PC-3 (cell line): ENCODE measurements at regions not wholly inside any gene's neighbourhood (a gene's known extent, or its start where the extent isn't known, plus 50 kb on each side); places are given as distances from the start of the nearest gene placed in this dataset.

Experiments used
- CTCF ChIP-seq: fragments of 300-600 bp; sonication (generic); conservative IDR thresholded peaks from 2 replicates; pipeline ENCODE4 v1.5.1; 2017; ENCODE audit warnings: antibody characterized with exemption, low read depth, mild to moderate bottlenecking, low read length
- EZH2 ChIP-seq: fragments of 300-600 bp; sonication (generic); IDR thresholded peaks from one replicate; pipeline ENCODE4 v1.6.1; 2017; ENCODE audit warnings: antibody characterized with exemption, mild to moderate bottlenecking, low read length; ENCODE audit not compliant: unreplicated experiment

DNA sequence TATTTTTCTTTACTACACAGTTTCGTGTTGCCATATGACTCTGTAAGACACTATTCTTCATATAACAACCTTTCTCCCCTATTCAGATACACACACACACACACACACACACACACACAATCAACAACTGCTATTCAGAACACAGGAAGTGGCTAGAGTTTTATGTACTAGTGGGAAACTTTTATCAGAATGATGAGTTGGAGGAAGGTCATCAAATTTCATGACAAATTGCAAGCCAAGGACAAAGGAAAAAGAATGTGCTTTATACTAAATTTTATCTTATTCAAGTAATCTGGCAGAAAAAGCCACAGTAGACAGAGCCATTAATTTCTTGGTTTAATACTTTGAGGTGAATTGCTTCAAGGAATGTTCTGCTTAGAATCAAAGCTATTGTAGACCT lies 899.8 kb downstream of the ROBO2 start:
- no peak for TF ChIP-seq EZH2
- TF ChIP-seq CTCF: no peak
